ENCODE measurements at regions not wholly inside any gene's neighbourhood (a gene's known extent, or its start where the extent isn't known, plus 50 kb on each side); places are given as distances from the start of the nearest gene placed in this dataset.

DNA sequence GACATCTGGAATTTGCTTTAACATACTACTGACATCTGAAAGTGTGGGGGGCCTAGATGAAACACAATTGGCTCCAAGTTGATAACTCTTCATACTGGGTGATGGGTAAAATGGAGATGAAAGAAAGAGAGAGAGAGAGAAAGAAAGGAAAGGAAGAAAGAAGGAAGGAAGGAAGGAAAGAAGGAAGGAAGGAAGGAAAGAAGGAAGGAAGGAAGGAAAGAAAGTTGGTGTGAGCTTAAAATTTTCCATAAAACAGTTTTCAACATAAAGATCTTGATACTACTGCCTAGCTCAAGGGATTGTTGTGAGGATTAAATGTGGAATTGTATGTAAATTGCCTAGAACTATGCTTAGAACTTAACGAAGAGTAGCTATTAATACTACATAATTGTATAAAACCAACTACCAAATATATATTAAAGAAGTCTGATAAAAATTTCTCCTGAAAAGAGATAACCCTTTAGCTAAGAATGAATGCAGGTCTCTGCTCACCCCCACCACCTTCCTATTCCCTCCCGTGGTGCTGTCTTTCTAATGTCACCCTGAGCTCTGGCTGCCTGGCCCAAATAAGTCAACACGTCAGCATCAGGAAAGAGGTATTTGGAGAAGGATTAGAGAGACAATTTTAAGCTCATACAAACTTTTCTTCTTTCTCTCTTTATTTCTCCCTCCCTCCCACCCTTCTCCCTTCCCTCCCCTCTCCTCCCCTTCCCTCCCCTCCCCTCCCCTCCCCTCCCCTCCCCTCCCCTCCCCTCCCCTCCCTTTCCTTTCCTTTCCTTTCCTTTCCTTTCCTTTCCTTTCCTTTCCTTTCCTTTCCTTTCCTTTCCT lies 89.3 kb upstream of the SGIP1 start:
- TF ChIP-seq, protein P1, sequence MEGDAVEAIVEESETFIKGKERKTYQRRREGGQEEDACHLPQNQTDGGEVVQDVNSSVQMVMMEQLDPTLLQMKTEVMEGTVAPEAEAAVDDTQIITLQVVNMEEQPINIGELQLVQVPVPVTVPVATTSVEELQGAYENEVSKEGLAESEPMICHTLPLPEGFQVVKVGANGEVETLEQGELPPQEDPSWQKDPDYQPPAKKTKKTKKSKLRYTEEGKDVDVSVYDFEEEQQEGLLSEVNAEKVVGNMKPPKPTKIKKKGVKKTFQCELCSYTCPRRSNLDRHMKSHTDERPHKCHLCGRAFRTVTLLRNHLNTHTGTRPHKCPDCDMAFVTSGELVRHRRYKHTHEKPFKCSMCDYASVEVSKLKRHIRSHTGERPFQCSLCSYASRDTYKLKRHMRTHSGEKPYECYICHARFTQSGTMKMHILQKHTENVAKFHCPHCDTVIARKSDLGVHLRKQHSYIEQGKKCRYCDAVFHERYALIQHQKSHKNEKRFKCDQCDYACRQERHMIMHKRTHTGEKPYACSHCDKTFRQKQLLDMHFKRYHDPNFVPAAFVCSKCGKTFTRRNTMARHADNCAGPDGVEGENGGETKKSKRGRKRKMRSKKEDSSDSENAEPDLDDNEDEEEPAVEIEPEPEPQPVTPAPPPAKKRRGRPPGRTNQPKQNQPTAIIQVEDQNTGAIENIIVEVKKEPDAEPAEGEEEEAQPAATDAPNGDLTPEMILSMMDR (conservative IDR thresholded peaks at IDR 0.05; ENCODE audit: low read length): no peak
- TF ChIP-seq EZH2phosphoT487 (IDR thresholded peaks at IDR 0.05; ENCODE audit: borderline replicate concordance, low read depth, low read length): no peak
